Common myeloid progenitor, CD34-positive (primary cell): ENCODE measurements at regions not wholly inside any gene's neighbourhood (a gene's known extent, or its start where the extent isn't known, plus 50 kb on each side); places are given as distances from the start of the nearest gene placed in this dataset.
"Not testable (repeated sequence)": the region's sequence is repeated elsewhere in the genome, so short reads cannot be mapped to it uniquely, and the experiment has no call there.

Experiments
- CTCF ChIA-PET: fragments of 350-600 bp; sonication (Branson Sonifier 250); formaldehyde crosslinking; loops from one replicate; lab custom pipeline; 2021; ENCODE audit warnings: antibody characterized with exemption; lab: Charles Lee
- POLR2A ChIA-PET: fragments of 350-600 bp; sonication (Branson Sonifier 250); formaldehyde crosslinking; loops from one replicate; lab custom pipeline; 2021; ENCODE audit warnings: antibody characterized with exemption; lab: Charles Lee
- DNase-seq, 3 donors: peaks; one replicate each; pipeline versions ENCODE4 v3.0.0 to v3.0.0-alpha.2; 2013
- H3K27ac ChIP-seq, 2 experiments: 1 replicate in 1 of 2; 2 replicates in 1 of 2; pipeline ENCODE4 v1.7.0; 2013; ENCODE audit warnings: inconsistent platforms in 2 of 2, low read length in 2 of 2, mild to moderate bottlenecking in 2 of 2, low read depth in 1 of 2, moderate library complexity in 1 of 2; ENCODE audit not compliant: severe bottlenecking in 2 of 2, insufficient read depth in 1 of 2, poor library complexity in 1 of 2
- H3K27me3 ChIP-seq, 5 experiments: replicated peaks in 2 of 5; 1 replicate in 3 of 5; 2 replicates in 2 of 5; pipeline versions ENCODE4 v1.6.1 to v1.7.0; 2013; ENCODE audit warnings: low read length in 4 of 5, mild to moderate bottlenecking in 2 of 5, moderate library complexity in 2 of 5, inconsistent platforms in 1 of 5; ENCODE audit not compliant: insufficient read depth in 5 of 5, control insufficient read depth in 4 of 5
- H3K36me3 ChIP-seq, 4 experiments: 1 replicate in 2 of 4; 2 replicates in 2 of 4; pipeline versions ENCODE4 v1.6.1 to v1.7.0; 2013; ENCODE audit warnings: low read length in 3 of 4, control low read depth in 1 of 4, mild to moderate bottlenecking in 1 of 4; ENCODE audit not compliant: control insufficient read depth in 4 of 4, insufficient read depth in 4 of 4
- H3K4me1 ChIP-seq, 4 experiments: 1 replicate in 3 of 4; 2 replicates in 1 of 4; pipeline versions ENCODE4 v1.6.1 to v1.7.1; 2013; ENCODE audit warnings: low read length in 3 of 4, mild to moderate bottlenecking in 3 of 4, control low read depth in 1 of 4, inconsistent platforms in 1 of 4, moderate library complexity in 1 of 4; ENCODE audit not compliant: control insufficient read depth in 4 of 4, insufficient read depth in 4 of 4; ENCODE audit errors: control extremely low read depth in 1 of 4
- H3K4me3 ChIP-seq, 7 experiments: 1 replicate in 4 of 7; 2 replicates in 3 of 7; pipeline versions ENCODE4 v1.5.1 to v1.7.0; 2013; ENCODE audit warnings: mild to moderate bottlenecking in 7 of 7, low read length in 6 of 7, moderate library complexity in 6 of 7, inconsistent platforms in 2 of 7, low read depth in 2 of 7, control low read depth in 1 of 7; ENCODE audit not compliant: insufficient read depth in 4 of 7, control insufficient read depth in 1 of 7; ENCODE audit errors: extremely low read depth in 1 of 7
- H3K9me3 ChIP-seq, 5 experiments: 1 replicate in 4 of 5; 2 replicates in 1 of 5; pipeline versions ENCODE4 v1.6.1 to v1.7.1; 2013; ENCODE audit warnings: low read length in 4 of 5, mild to moderate bottlenecking in 2 of 5, inconsistent platforms in 1 of 5, low read depth in 1 of 5, moderate library complexity in 1 of 5; ENCODE audit not compliant: control insufficient read depth in 4 of 5, insufficient read depth in 2 of 5; ENCODE audit errors: control extremely low read depth in 1 of 5
- WGBS: methylation state at CpG from one replicate; pipeline ENCODE4 v1.1.5; 2013; ENCODE audit not compliant: insufficient coverage; 5-methylcytosine and 5-hydroxymethylcytosine counted together

DNA sequence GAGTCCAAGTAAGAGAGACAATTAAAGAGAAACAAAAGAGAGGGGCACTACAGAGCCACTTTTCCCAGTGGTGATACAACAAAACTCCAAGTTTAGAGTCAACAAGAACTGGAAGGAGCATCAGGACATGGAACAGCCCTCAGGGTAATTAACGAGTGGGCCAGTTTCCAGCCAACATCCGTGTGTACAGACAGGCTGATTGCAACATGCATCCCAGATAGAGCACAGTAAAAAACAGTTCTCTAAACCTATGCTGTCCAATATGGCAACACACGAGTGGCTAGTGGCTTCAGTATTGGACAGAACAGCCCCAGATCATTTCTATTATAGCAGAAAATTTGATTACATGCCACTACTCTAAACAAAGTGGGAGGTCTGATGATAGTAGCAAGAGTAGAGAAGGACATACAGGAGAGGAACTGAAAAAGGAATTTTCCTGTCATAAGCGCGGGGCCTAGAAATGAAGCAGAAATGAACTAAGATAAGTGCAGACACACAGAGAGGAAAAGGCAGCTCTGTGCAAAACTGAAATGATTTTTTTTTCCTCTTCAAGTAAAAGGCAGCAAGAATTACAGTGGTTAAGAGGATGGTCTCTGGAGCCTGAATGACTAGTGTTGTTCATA, 175.6 kb upstream of the CCNG1 start:
- 44% methylated on average over 3 of the region's 5 CpGs for WGBS
- Histone ChIP-seq H3K27ac (no peak overlapping the region), H3K27me3 (no peaks in the 10 kb centered on the region), H3K4me3 (no peak overlapping the region), H3K9me3 (no peaks in the 10 kb centered on the region), H3K4me1 (peaks cover 0 to 14% (median 0%) of the 10 kb centered on the region in 4 experiments), H3K36me3 (no peaks in the 10 kb centered on the region)
- ChIA-PET CTCF (no interaction called here), POLR2A (no interaction called here)
- no peak for DNase-seq

DNA sequence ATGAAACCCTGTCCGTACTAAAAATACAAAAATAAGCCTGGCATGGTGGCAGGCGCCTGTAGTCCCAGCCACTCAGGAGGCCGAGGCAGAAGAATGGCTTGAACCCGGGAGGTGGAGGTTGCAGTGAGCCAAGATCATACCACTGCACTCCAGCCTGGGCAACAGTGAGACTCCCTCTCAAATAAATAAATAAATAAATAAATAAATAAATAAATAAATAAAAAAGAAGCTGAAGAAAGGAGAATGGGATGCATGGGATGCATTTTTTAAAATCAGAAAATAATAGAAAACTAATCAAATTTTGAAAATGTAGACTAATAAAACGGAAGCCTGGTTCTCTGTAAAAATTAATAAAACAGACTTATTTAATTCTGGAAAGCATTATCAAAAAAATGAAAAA, 171.1 kb upstream of the CCNG1 start:
- H3K4me3 ChIP-seq, H3K9me3 ChIP-seq, POLR2A ChIA-PET, H3K27me3 ChIP-seq, CTCF ChIA-PET, H3K4me1 ChIP-seq, H3K36me3 ChIP-seq, H3K27ac ChIP-seq, DNase-seq: not testable (repeated sequence)
- WGBS, result 100% methylated on average over 4 of the region's 5 CpGs

DNA sequence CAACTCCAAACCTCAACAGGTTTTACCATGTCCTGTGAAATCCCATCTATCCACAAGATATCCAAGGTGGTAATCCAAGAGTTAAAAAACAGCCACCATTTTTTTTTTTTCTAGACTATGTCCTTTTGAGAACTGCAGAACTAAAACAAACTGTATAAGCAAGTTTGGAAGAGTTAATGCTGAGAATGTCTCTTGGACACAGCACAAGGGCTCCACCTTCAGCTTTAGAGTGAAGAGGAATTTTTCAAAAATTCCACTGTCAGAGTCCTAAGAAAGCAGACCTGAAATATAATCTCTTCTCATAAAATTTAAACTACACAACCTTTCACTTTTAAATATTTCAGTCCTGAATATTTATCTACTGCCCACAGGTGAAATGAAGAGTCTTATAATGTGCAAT, 167.8 kb upstream of the CCNG1 start:
- peak; percentile 2 to 24 (median 17) for DNase-seq
- Histone ChIP-seq H3K4me3 (no peak overlapping the region), H3K27ac (no peak overlapping the region), H3K27me3 (no peaks in the 10 kb centered on the region), H3K9me3 (no peaks in the 10 kb centered on the region), H3K4me1 (no peaks in the 10 kb centered on the region), H3K36me3 (no peaks in the 10 kb centered on the region)
- ChIA-PET POLR2A (no interaction called here), CTCF (interaction anchor here (1.3 kb wide), 1 partner anchor 10 kb away, joined by 3 read pairs; no protein-coding TSS in a partner anchor)

DNA sequence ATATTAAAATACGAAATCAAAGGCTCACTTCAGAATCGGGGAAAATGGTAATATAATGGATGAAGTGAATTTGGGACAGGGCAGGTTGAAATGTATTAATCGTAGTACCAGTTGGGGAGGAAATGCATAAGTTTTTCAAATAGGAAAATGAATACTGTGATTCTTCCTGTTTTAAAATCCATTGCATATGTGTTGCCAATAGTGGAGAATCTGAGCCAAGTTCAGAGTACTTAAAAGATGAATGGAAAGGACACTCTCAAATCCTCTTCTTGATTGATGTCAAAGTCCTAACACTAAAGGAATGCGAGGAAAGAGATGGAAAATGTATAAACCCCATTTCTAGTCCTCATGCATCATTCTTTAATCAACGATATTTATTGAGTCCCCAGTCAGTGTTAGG, 160.9 kb upstream of the CCNG1 start:
- ChIA-PET CTCF (no interaction called here), POLR2A (no interaction called here)
- 64% methylated on average over 2 of the region's 5 CpGs for WGBS
- no peaks in the 10 kb centered on the region for H3K4me1 ChIP-seq
- H3K27me3 ChIP-seq, result no peaks in the 10 kb centered on the region
- no peaks in the 10 kb centered on the region for H3K36me3 ChIP-seq
- no peak overlapping the region for H3K4me3 ChIP-seq
- H3K27ac ChIP-seq, result no peak overlapping the region
- DNase-seq, result no peak
- no peaks in the 10 kb centered on the region for H3K9me3 ChIP-seq

DNA sequence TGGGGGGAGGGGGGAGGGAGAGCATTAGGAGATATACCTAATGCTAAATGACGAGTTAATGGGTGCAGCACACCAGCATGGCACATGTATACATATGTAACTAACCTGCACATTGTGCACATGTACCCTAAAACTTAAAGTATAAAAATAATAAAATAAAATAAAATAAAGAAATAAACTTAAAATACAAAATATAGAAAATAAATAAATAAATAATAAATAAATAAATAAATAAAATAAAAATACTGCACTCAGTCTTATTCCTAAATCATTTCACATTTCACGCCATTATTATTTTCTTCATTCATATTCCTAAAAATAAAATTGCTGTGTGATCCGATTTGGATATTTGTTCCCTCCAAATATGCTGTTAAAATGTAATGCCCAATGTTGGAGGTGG, 156.5 kb upstream of the CCNG1 start:
- POLR2A ChIA-PET, H3K27me3 ChIP-seq, H3K4me3 ChIP-seq, DNase-seq, CTCF ChIA-PET, H3K4me1 ChIP-seq, H3K27ac ChIP-seq, H3K36me3 ChIP-seq, H3K9me3 ChIP-seq: not testable (repeated sequence)
- no CpG with 5 or more reads among the region's 3 CpGs for WGBS

DNA sequence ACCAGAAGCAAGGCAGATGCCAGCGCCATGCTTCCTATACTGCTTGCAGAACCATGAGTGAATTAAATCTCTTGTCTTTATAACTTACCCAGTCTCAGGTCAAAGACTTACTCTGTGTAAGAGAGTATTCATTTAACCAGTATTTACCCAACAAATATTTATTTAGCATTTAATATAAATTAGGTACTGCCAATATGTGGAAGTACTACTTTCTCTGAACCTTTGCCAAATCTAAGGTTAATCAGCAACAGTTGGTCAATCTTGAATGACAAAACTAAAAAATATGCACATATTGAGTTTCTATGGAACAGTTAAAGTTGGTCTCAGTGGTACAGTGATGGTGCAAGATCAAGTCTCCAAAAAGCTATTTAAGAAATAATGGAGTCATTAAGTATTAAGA, 155.9 kb upstream of the CCNG1 start:
- CTCF ChIA-PET, result no interaction called here
- Histone ChIP-seq H3K27ac (no peak overlapping the region), H3K4me1 (no peaks in the 10 kb centered on the region), H3K4me3 (no peak overlapping the region), H3K27me3 (no peaks in the 10 kb centered on the region), H3K36me3 (no peaks in the 10 kb centered on the region), H3K9me3 (no peaks in the 10 kb centered on the region)
- no peak for DNase-seq
- WGBS, result no CpG with 5 or more reads among the region's 1 CpG
- POLR2A ChIA-PET, result no interaction called here

DNA sequence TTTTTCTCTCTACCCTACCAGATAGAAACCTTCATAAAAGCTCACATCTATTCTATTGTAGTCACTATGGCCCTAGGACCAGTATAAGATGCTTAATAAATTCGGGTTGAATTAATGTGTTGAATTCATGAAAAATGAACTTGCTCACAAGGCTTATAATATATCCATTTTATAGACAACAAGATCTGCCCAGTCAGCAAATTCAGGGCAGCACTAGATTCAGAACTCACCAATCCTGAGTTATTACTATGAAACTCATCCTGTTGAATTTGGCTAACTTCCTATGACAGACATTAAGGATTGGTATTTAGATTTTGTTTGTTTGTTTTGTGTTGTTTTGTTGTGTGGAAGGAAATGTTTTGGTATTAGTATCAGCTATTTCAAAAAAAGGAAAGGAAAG, 143.6 kb upstream of the CCNG1 start:
- CTCF ChIA-PET, result no interaction called here
- POLR2A ChIA-PET, result no interaction called here
- WGBS, result no CpG with 5 or more reads among the region's 1 CpG

More for the DNA sequence above, 143.6 kb upstream of the CCNG1 start:
- H3K36me3 ChIP-seq, result no peaks in the 10 kb centered on the region
- H3K4me3 ChIP-seq, result no peak overlapping the region
- no peaks in the 10 kb centered on the region for H3K9me3 ChIP-seq
- H3K4me1 ChIP-seq, result no peaks in the 10 kb centered on the region
- DNase-seq, result no peak
- H3K27ac ChIP-seq, result no peak overlapping the region
- peaks cover 0 to 4% (median 0%) of the 10 kb centered on the region in 5 experiments for H3K27me3 ChIP-seq
